HPDE6-E6E7 (cell line): ENCODE measurements at regions not wholly inside any gene's neighbourhood (a gene's known extent, or its start where the extent isn't known, plus 50 kb on each side); places are given as distances from the start of the nearest gene placed in this dataset.
"Not testable (repeated sequence)": the region's sequence is repeated elsewhere in the genome, so short reads cannot be mapped to it uniquely, and the experiment has no call there.

ENCODE experiments used
- DNase-seq: peaks from one replicate; pipeline ENCODE4 v3.0.0; 2011; ENCODE audit warnings: missing footprints; ENCODE audit errors: extremely low spot score

- no peak for DNase-seq
Measured at GRCh38 chr6:76779068-76779467, 684.2 kb downstream of the HTR1B start.

DNA sequence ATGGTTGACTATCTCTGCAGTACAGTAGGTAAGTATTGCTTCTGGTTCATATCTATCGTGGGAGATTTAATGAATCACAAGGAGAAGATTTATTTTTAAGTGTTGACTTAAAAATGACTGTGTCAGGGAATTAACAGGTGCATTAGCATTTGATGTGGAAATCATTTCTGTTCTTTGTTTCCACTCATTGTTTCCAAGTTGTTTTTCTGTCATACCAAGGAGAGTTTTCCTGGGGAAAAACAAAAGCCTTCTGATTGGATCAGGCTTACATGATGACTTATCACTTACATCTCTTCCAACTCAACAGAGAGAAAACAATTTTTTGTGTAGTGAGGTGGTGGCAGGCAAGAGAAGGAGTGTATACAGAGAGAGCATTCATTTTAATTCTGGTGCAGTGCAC lies 686.4 kb downstream of the HTR1B start:
- no peak for DNase-seq

GRCh38 chr6:76774781-76775384 lies 688.4 kb downstream of the HTR1B start:
- no peak for DNase-seq

DNA sequence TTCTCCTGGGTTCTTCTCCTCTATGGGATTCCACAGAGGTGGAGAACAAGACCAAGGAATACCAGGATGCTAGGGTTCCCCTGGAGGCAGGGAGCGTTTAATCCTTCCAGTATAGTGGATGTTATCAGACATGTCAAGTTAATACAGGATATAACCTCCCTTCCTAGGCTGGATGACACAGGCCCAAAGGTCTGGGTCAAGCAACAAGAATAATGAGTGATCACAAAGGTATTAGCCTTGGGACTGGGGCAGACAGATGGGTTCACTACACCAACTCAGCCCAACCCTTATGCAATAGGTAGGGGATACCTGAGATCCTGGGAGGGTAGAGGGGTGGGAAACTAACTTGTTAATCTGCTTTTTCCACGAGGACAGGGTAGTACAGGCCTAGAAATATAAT lies 690.3 kb downstream of the HTR1B start:
- DNase-seq, result no peak

DNA sequence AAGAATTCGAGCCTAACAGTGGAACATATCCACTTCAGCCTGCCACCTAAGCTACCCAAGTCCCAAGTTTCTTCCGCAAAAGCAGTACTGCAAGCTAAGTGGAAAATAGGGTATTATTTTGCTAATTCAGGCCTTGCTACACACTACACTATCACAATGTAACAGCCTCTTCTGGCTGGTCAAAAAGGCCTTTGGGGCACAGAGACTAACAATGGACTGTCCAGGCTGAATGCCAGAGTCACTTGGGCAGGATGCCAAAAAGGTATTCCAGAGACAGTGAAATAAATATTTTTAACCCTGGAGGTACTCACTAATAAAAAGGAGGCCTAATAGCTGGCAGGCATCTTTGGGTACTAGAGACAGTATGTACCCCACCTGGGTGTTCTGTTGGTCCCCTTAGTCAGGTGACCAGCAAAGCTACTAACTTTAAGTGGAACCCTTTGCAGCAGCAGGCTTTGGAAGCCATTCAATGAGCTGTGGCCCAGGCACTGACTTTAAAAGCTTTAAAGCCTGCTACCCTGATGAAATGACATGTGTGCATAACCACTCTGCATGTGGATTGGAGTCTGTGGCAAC lies 692.1 kb downstream of the HTR1B start:
- no peak for DNase-seq

DNA sequence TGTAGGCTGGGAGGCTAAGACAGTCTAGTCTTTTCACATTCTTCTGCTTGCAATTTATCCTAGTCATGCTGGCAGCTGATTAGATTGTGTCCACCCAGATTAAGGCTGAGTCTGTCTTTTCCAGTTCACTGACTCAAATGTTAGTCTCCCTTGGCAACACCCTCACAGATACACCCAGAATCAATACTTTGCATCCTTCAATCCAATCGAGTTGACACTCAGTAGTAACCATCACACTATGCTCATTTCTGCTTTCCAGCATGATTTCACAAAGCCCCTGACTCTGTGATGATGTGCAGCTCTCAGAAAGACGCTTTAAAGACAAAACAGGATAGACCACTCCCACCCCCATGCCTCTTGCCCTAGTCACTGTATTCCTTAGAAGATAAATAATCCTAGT lies 693.0 kb downstream of the HTR1B start:
- no peak for DNase-seq

- DNase-seq, result no peak
Measured at GRCh38 chr6:76768556-76768955, 694.7 kb downstream of the HTR1B start.

GRCh38 chr6:76764057-76764456 lies 691.6 kb upstream of the IMPG1 start:
- no peak for DNase-seq

DNA sequence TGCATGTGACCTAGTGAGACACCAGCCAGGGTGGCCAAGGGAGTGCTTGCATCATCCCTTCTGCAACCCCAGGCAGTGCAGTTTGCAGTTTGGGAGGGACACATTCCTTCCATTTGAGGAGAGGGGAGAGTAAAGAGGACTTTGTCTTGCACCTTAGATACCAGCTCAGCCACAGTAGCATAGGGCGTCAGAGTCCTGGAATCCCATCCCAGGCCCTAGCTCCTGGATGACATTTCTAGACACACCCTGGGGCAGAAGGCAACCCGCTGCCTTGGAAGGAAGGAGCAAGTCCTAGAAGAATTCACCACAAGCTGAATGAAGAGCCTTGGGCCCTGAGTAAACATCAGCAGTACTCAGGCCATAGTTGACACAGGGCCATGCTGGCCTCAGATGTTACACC lies 680.4 kb upstream of the IMPG1 start:
- DNase-seq, result no peak

DNA sequence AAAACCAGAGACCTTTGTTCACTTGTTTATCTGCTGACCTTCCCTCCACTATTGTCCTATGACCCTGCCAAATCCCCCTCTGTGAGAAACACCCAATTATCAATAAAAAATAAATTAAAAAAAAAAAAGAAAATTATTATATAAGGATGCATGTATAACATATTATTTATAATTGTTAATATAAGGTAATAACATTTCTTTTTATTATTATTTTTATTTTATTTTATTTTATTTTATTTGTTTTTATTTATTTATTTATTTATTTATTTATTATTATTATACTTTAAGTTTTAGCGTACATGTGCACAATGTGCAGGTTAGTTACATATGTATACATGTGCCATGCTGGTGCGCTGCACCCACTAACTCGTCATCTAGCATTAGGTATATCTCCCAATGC lies 672.9 kb upstream of the IMPG1 start:
- DNase-seq, result not testable (repeated sequence)

DNA sequence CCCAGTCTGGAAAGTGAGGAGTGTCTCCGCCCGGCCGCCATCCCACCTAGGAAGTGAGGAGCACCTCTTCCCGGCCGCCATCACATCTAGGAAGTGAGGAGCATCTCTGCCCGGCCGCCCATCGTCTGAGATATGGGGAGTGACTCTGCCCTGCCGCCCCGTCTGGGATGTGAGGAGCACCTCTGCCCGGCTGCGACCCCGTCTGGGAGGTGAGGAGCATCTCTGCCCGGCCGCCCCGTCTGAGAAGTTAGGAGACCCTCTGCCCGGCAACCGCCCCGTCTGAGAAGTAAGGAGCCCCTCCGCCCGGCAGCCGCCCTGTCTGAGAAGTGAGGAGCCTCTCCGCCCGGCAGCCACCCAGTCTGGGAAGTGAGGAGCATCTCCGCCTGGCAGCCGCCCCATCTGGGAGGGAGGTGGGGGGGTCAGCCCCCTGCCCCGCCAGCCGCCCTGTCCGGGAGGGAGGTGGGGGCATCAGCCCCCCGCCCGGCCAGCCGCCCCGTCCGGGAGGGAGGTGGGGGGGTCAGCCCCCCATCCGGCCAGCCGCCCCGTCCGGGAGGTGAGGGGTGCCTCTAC lies 671.8 kb upstream of the IMPG1 start:
- not testable (repeated sequence) for DNase-seq

- DNase-seq, result no peak
Measured at GRCh38 chr6:76742919-76743318, 670.5 kb upstream of the IMPG1 start.

GRCh38 chr6:76719449-76719848 lies 647.0 kb upstream of the IMPG1 start:
- DNase-seq, result no peak

DNA sequence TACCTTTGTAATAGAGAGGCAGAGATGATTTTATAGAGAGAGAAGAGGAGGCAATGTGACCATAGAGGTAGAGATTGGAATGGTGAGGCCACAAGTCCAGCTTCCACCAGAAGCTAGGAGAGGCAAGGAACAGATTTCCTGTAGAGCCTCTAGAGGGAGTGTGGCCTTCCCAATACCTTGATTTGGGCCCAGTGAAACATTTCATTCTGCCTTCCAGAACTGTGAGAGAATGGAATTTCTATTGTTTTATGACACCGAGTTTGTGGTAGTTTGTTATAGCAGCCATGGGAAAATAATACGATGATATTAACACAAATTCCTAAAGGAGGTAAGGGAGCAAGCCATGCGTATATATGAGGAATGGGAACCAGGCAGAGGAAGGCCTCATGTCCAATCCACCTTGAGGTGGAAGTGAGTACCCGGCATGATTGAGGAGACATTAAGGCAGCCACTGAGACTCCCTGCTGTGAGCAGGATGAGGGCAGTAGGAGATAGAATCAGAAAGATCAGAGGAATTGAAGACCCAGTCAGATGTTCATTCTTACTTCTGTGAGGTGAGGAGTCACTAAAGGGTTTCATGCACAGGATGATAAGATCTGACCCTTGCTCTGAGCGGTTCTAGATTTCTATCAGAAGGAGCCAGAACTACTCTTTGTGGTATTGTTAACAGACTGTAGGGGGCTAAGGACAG lies 636.3 kb upstream of the IMPG1 start:
- DNase-seq, result no peak

GRCh38 chr6:76707630-76708029 lies 635.2 kb upstream of the IMPG1 start:
- no peak for DNase-seq

GRCh38 chr6:76706631-76707030 lies 634.2 kb upstream of the IMPG1 start:
- DNase-seq, result no peak

DNA sequence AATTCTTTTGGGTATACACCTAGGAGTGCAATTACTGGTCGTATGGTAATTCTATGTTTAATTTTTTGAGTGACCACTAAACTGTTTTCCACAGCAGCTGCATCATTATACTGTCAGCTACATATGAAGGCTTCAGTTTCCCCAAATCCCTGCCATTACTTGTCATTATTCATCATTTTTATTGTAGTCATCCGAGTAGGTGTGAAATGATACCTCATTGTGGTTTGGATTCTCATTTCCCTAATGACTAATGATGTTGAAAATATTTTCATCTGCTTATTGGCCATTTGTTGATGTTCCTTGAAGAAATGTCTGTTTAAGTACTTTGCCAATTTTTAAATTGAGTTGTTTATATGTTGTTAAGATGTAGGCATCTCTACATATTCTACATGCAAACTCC lies 633.6 kb upstream of the IMPG1 start:
- no peak for DNase-seq

GRCh38 chr6:76703786-76704185 lies 631.3 kb upstream of the IMPG1 start:
- DNase-seq, result no peak

DNA sequence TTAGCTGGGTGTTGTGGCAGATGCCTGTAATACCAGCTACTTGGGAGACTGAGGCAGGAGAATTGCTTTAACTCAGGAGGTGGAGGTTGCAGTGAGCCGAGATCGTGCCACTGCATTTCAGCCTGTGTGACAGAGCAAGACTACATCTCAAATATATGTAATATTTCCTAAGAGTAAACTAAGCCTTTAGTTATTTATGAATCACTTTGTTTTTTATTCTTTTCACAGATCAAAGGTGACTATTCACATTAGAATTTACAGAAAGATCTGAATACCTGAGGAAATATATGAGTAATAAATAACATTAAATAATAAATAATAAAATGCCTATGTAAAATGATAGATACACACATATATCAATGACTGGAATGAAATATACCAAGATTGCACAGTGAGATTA lies 630.8 kb upstream of the IMPG1 start:
- DNase-seq, result peak; percentile 4

DNA sequence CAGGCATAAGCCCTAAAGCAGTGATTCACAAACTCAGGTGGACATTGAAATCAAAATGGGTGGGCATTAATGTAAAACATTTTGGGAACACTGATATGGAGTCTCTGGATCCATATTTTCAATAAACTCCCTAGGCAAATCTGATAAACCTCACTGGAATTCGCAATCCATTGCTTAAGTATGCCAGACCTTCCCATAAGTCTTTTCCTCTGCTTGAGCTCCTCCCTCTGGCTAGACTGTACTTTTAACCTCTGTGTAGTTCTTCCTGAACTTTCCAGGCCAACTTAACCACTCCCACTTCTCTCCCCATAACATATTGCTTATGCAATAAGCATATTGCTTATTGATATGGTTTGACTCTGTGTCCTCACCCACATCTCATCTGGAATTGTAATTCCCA lies 629.7 kb upstream of the IMPG1 start:
- no peak for DNase-seq

- DNase-seq, result no peak
Measured at GRCh38 chr6:76701610-76702009, 629.1 kb upstream of the IMPG1 start.

DNA sequence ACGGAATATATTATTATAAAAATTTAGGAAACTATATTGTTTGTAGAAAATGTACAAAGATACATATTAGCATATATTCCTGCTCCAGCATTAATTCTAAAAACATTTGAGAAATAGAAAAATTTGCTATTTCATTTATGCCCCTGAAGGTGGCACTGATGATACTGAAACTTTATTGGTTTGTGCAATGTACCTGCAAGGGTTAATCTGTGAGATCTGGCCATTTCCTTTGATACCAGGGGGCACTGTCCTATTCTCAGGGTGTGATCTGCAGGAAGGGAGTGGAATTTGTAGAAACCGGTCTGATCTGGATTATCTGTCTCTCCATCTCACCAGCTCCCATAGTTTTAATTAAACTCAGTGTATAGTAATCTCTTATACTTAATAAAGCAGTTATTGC lies 625.1 kb upstream of the IMPG1 start:
- DNase-seq, result no peak

DNA sequence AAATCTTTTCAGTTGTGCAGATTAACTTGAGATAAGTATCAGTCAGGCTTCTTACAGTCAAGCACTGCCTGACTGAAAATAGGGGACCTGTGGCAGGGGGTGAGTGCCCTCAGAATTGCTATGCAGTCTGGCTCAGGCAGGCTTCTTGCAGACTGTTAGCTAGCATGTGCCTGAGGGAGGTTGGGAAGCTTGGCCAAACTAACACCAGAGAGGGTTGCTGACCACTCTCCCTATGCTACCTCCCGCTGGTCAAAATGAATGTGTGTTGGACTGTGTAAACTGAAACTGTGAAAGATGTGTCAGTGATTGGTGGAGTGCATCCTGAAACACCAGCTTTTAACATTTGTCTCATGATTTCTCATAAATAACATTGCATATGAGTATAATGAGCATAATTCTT lies 622.3 kb upstream of the IMPG1 start:
- DNase-seq, result no peak
